HG03175 (cell line): ENCODE measurements at regions not wholly inside any gene's neighbourhood (a gene's known extent, or its start where the extent isn't known, plus 50 kb on each side); places are given as distances from the start of the nearest gene placed in this dataset.

Experiments
- ATAC-seq: cut with Tn5 transposase; IDR thresholded peaks from one replicate; pipeline ENCODE4 v1.9.1; 2021; ENCODE audit warnings: mild to moderate bottlenecking, moderate library complexity; ENCODE audit not compliant: unreplicated experiment

GRCh38 chr3:190790185-190790584 lies 72.3 kb downstream of the GMNC start:
- no peak for ATAC-seq

GRCh38 chr3:190786898-190787297 lies 75.6 kb downstream of the GMNC start:
- ATAC-seq = no peak

GRCh38 chr3:190785047-190785446 lies 77.4 kb downstream of the GMNC start:
- ATAC-seq = no peak

GRCh38 chr3:190780524-190780923 lies 82.0 kb downstream of the GMNC start:
- ATAC-seq = no peak

DNA sequence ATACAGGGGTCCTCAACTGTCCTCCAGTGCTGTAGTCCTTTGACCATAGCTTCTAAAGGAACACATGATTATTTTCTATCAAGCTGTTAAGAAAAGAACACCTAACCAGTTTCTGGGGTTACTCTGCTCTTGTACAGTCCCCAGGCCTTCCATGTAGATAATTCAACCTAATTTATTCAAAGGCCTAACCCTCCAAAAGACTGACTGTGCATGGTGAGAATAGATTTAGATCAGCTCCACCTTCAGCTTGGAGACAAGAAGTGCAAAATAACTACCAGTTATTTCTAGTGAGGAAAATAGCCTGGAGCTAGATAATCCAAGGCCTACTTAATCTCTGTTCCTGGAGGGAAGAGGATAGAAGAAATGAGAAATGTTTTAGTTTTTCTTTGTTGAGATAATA lies 87.9 kb downstream of the GMNC start:
- no peak for ATAC-seq

- ATAC-seq = no peak
Measured at GRCh38 chr3:190773948-190774347, 88.5 kb downstream of the GMNC start.

DNA sequence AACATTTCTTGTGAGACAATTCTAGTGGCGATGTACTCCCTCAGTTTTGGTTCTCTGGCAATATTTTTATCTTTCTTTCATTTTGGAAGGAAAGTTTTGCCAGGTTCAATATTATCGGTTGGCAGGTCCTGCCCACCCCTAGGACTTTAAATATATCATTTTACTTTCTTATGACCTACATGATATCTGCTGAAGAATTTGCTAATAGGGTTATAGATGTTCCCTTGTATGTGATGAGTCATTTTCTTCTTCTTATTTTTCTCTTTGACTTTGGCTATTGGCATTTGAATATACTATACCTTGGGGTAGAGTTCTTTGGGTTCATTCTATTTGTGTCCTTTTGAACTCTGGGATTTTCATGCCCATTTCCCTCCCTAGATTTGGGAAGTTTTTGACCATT lies 89.7 kb downstream of the GMNC start:
- no peak for ATAC-seq

- no peak for ATAC-seq
Measured at GRCh38 chr3:190768891-190769290, 93.6 kb downstream of the GMNC start.

DNA sequence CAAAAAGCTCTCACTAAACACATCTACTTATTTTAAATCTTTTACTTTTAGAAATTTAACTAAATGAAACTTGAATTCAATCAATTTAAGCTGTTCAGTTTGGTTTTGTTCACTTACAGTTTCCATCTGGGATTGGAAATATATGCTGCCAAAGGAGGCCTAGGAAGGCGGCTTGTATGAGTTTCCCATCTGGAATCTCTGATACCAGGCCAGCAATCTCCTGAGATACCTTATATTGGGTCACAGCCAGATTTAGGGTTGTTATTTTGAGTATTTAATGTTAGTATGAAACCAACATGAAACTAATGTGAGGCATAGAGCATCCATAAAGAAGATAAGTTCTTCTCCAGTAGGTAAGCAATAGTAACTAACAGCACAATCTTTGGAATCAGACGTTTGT lies 94.6 kb downstream of the GMNC start:
- no peak for ATAC-seq

DNA sequence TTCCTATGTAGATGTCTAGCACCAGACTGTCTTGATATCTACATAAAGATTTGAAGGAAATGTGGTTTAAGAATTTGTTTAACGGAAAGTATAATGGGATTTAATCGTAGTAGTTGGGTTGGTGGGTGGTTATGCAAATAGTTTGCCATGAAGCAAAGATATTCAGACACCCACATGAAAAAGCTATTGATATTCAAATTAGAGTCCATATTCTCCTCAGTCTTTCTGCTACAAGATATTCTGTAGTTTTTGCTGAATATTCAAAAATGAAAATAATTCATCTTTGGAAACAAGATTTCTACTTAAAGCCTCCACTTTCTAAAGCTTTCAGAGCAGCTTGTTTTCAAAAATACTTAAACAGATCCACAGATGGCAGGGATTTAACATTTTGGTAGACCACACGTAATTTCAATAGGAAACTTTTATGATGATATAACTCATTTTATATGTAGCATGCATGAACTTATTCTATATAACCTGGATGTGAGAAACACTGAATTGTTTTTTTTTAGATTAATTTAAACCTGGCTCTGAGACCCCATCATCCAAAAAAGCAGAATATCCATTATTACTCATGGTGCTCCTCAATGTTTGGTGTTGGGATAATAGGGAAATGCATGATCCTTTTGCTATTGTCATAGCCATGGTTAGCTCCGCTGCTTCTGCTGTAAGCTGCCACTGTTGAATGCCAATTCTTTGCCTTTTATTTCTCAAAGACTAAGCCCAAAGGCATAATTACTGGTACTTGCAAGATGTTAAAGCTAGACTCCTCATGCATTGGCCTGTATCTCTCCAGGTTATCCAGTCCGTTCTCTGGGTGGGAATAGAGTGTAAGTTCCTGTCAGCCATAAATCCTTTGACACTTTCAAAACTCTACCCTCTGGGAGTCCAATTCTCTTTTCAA lies 98.0 kb downstream of the GMNC start:
- no peak for ATAC-seq

DNA sequence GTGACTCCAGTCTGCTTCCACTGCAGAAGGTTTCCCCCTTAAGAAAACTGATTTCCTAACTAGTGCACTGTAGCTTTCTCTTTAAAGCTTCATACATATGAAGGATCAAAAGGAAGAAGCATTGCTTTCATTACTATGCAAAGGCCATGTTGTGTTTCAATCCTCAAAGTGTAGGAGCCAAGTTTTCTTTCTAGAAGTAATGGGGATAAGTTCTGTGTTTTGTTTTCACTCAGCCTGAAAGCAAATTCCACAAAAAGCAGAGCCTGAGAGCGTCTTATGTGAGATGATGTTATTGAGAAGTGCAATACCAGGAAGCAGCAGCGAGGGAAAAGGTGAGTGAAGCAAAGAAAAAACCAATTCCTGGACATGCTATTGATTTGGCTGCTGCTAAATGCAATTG lies 99.7 kb downstream of the GMNC start:
- no peak for ATAC-seq

DNA sequence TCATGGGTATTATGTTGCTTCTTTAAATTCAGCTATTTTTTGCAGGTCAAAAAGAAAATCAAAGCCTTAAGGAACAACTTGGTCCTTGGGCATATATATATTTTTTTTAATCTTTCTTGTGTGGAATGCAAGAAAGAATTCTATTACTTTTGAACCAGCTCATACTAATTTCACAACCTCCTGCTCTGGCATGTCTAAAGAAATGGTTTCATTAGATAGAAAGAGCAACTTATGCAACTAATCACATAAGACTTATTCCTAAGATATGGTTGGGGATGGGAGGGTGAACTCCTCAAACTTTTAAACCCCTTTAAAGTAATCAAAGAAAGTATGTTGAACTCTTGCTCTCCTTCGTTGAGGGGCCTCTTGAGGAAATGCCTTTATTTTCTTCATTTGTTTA lies 114.9 kb downstream of the GMNC start:
- ATAC-seq = no peak

- ATAC-seq = no peak
Measured at GRCh38 chr3:190746986-190747385, 115.5 kb downstream of the GMNC start.

GRCh38 chr3:190746531-190746930 lies 116.0 kb downstream of the GMNC start:
- ATAC-seq = no peak

GRCh38 chr3:190741788-190742187 lies 120.7 kb downstream of the GMNC start:
- no peak for ATAC-seq

DNA sequence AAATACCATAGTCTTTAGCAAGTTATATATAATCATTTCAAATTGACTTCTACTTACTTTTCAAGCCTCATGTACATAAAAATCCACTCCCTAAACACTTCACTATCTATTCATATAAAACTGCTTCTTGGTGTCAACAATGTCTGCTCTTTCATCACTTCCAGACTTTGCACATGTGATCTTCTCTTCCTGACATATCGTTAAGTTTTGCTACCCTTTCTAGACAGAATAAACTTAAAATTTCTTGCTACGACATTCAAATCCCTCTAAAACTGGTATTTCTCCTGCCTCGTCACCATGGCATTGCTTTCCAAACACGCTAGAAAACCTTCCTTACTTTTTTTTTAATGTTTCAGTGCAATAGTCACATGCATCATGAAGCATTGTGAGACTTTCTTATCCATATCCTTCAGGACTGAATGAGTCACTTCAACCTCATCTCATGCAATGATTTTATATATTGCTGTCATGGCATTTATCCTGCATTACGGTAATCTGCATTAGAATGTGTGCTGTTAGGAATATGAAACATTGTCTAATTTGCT lies 122.8 kb downstream of the GMNC start:
- no peak for ATAC-seq

DNA sequence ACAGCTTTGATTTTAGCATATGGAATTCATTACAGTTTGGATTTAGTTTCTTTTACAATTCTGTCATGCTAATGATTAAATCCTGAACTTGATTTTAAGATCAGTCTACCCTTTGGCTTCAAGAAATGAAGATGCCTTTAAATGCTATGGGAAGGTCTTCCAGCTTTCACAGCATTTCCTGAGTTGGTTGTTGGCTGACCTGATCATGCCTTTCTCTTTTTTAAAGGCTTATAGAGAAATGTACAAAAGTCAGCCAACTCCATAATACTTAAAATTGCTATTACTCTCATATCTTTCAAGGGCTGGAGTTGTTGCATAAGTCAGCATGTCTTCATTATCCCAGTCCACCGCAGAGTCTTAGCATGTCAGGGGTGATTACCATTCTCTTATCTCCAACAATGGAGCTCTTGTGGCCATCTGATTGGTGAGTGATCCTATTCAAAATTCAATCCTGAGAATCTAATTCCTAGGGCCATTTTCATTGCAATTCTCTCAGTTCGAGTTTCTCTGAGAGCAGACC lies 123.8 kb downstream of the GMNC start:
- ATAC-seq = no peak

DNA sequence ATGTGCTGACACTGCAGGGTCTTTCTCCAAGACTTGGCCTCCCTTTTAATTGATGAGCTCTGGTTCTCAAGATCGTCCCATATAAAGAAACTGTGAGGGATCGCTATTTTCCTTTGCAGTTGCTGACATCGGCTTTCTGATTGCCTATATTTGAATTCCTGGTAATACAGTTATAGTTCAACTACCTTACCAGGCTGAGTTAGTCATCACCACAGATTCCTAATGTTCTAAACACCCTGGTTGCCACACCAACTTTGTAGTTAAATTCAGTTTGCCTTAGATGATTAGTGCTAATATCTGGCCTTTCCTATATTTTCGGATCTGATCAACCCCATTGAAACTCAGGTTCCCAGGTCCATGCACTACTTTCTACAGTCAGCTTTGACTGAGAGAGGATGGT lies 125.0 kb downstream of the GMNC start:
- ATAC-seq = no peak

DNA sequence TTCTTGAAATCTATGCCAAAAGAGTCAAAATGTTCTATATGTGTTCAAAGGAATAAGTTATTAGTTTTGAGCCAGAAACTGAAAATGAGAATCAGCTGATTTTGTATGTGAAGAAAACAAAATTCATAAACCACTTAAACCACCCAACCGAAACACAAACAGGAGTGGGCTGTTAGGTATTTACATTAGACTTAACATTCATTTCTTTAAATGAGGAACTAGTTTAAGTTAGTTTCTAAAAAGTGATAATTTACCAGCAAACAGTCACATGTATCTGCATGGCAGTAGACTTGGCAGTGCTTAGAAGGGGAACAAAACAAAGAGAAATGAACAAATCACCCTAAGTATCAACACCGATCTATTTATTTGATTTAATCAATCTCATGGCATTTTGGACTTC lies 128.0 kb downstream of the GMNC start:
- peak; percentile 53 for ATAC-seq

DNA sequence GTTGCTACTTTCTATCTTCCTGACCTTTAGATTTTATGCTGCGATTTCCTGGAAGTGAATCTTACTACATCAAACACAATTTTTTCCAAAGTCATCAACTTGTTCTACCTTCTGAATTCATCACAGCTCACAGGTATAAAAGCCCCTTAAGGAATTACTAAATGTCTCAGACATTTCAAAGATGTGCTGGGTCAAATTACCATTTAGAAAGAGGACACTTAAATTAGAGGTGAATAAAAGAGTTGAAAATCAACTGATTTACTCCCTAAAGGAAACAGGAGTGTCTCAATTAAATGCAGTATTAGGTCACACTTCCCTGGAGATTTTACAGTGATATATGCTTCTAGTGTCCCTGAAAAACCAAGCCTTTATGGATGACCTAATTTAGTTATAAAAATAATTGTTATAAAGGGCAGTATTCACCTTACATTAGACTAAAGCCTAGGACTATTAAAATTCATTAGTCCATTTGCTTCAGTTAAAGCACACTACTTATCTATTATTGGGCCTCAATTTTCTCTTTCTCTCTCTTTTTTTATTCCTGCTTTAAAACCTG lies 128.8 kb downstream of the GMNC start:
- ATAC-seq = no peak

GRCh38 chr3:190731596-190731995 lies 130.9 kb downstream of the GMNC start:
- ATAC-seq = no peak

GRCh38 chr3:190728574-190729246 lies 133.8 kb downstream of the GMNC start:
- ATAC-seq = no peak
